Large intestine (tissue), 3 donors: ENCODE measurements at regions not wholly inside any gene's neighbourhood (a gene's known extent, or its start where the extent isn't known, plus 50 kb on each side); places are given as distances from the start of the nearest gene placed in this dataset.
A peak's percentile ranks its signal among the peaks of the same experiment; 100 is the strongest.

Experiments used
- DNase-seq, 2 donors: peaks; one replicate each; pipeline versions ENCODE4 v3.0.0 to v3.0.0-alpha.2; 2013
- H3K27ac ChIP-seq: one replicate; pipeline ENCODE4 v1.5.1; 2013; ENCODE audit warnings: low read length
- H3K27me3 ChIP-seq: 2 replicates; pipeline ENCODE4 v1.6.1; 2013; ENCODE audit warnings: low read length; ENCODE audit not compliant: control insufficient read depth, insufficient read depth
- H3K36me3 ChIP-seq: 2 replicates; pipeline ENCODE4 v1.6.1; 2013; ENCODE audit warnings: low read length; ENCODE audit not compliant: control insufficient read depth, insufficient read depth
- H3K4me1 ChIP-seq: one replicate; pipeline ENCODE4 v1.6.1; 2013; ENCODE audit warnings: low read length; ENCODE audit not compliant: control insufficient read depth, insufficient read depth
- H3K4me3 ChIP-seq: one replicate; pipeline ENCODE4 v1.5.1; 2013; ENCODE audit warnings: low read length
- H3K9me3 ChIP-seq: one replicate; pipeline ENCODE4 v1.6.1; 2013; ENCODE audit warnings: mild to moderate bottlenecking, low read depth, low read length, moderate library complexity; ENCODE audit not compliant: control insufficient read depth
- WGBS: methylation state at CpG from one replicate; pipeline ENCODE4 v1.1.5; 2013; ENCODE audit warnings: low lambda C conversion rate; ENCODE audit not compliant: insufficient coverage; 5-methylcytosine and 5-hydroxymethylcytosine counted together

DNA sequence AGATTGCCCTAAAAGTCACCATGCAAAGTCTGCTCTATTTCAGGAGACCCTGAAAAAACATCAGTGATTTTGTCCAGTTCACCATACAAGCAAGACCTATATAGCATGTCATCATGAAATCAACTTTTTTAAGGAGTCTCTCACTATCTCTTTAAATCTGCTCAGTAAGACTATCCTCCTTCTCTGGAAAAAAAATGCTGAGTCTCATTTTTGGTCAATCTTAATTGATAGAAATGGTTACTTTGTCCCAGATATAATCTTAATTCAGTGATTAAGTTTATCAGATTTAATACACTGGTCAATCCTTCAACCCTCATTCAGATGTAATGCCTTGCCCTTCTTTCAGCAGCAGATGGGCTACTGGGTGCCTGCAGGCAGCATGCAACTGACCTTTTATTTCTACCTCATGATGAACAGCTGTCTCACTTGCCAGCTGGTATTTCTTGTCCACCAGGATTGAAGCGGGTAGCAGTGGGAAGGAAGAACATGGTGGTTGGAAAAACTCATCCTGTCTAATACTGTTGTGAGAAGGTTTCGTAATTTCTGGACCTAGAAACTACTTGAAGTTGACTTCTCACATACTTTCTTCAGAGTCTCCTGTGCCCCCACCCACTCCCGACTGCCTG is 375.3 kb downstream of the DNAH5 start:
- no peak for DNase-seq
- H3K9me3 ChIP-seq = no peaks in the 10 kb centered on the region
- H3K4me3 ChIP-seq = no peak overlapping the region
- no peak overlapping the region for H3K27ac ChIP-seq
- no peaks in the 10 kb centered on the region for H3K27me3 ChIP-seq
- H3K36me3 ChIP-seq = no peaks in the 10 kb centered on the region
- peaks cover 7% of the 10 kb centered on the region for H3K4me1 ChIP-seq
- no CpG with 5 or more reads among the region's 3 CpGs for WGBS

DNA sequence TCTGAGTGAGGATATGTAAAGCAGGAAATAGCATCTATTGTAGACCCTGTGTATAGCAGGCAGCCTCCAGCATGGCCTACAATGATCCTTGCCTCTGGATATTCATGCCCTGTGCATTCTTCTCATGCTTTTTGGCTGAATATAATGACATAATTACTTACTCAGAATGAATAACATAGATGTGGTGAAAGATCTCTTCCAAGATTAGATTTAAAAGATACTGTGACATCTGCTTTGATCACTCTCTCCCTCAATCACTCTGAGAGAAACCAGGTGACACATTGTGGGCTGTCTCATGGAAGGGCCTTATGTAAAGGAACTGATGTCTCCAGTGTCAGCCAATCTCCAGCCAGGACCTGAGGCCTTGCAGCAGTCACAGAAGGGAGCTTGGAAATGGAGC is 376.7 kb downstream of the DNAH5 start:
- no peak for DNase-seq
- H3K36me3 ChIP-seq = no peaks in the 10 kb centered on the region
- peaks cover 7% of the 10 kb centered on the region for H3K4me1 ChIP-seq
- no peaks in the 10 kb centered on the region for H3K9me3 ChIP-seq
- H3K27ac ChIP-seq = peak overlapping the region; percentile 52
- no peaks in the 10 kb centered on the region for H3K27me3 ChIP-seq
- H3K4me3 ChIP-seq = no peak overlapping the region

DNA sequence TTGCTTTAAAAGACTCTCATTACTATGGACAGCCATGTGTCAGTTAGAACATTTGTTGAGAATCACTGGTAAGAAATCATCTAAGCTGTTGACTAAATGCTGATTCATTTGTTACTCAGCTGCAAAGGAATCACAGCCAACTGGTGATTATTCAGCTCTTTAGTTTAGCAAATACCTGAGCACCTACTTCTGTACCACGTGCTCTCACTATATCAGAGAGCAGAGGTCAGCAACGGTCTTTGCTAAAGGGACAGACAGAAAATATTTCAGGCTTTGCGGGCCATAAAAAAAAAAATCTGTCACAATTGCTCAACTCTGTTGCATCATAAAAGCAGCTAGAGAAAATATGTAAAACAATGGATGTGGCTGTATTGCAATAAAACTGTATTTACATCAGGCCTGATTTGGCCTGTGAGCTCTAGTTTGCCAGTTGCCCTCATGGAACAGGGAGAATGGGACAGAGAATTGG is 377.6 kb downstream of the DNAH5 start:
- H3K4me1 ChIP-seq = peaks cover 7% of the 10 kb centered on the region
- no peaks in the 10 kb centered on the region for H3K36me3 ChIP-seq
- H3K27me3 ChIP-seq = no peaks in the 10 kb centered on the region
- peak overlapping the region; percentile 52 for H3K27ac ChIP-seq
- no CpG with 5 or more reads among the region's 3 CpGs for WGBS
- H3K4me3 ChIP-seq = no peak overlapping the region
- H3K9me3 ChIP-seq = no peaks in the 10 kb centered on the region
- peak; percentile 85 to 93 for DNase-seq

DNA sequence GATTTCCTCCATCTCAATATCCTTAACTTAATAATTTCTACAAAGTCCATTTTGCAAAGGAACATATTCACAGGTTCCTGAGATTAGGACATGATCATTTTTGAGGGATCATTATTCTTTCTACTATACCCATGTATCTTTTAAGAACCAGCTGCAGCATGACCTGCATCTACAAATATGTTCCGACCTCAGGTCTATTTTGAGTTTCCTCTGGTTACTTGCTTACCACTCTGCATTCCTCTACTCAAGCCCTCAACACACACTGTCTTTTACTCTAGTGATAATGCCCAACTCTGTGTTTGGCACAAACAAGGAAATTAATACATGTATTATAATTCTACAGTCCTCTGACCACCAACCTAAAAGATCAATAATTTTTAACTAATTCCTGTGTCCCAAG is 386.1 kb downstream of the DNAH5 start:
- no peak for DNase-seq
- Histone ChIP-seq H3K4me3 (no peak overlapping the region), H3K36me3 (no peaks in the 10 kb centered on the region), H3K27me3 (no peaks in the 10 kb centered on the region), H3K9me3 (no peaks in the 10 kb centered on the region), H3K27ac (no peak overlapping the region), H3K4me1 (no peaks in the 10 kb centered on the region)
- WGBS = 100% methylated on average over 1 of the region's 1 CpG

DNA sequence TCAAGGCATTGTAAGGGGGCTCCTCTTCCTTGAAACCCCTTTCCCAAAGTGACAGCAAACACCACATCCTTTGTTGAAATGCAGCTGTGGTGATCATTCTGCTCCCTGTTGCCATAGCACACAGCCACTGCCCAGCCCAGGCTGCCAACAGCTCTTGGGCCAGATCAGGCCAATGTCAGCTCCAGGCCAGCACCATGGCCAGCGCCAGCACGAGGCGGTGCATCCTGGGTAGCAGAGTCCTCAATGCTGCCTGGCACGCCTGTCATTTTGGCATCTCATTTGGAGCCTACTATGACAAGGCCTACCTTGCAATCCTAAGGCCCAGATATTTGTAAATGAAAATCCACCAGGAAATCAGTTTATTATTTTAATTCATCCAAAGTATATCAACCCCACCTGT is 390.6 kb downstream of the DNAH5 start:
- Histone ChIP-seq H3K9me3 (no peaks in the 10 kb centered on the region), H3K4me3 (no peak overlapping the region), H3K4me1 (no peaks in the 10 kb centered on the region), H3K27ac (no peak overlapping the region), H3K36me3 (no peaks in the 10 kb centered on the region), H3K27me3 (no peaks in the 10 kb centered on the region)
- peak in 1 of 2 donors; percentile 8 for DNase-seq
- no CpG with 5 or more reads among the region's 4 CpGs for WGBS

DNA sequence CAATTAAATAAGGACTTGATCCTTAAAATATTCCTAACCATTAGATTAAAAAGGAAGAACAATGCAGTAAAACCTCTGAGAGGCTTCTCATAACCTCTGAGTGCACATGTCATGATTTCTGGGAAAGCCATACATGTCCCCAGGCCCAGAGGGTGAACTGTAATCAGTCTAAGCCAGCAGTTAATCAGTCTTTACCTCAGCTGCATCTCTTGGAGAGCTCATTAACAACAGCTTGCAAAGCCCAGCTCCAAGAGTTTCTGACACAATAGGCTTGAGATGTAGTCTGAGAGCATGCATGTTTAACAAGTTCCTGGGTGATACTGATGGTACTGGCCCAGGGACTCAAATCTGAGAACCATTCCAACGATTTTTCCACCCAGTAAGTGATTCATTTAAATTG is 392.1 kb downstream of the DNAH5 start:
- Histone ChIP-seq H3K27ac (no peak overlapping the region), H3K4me3 (no peak overlapping the region), H3K27me3 (no peaks in the 10 kb centered on the region), H3K4me1 (no peaks in the 10 kb centered on the region), H3K36me3 (no peaks in the 10 kb centered on the region), H3K9me3 (no peaks in the 10 kb centered on the region)
- no CpG with 5 or more reads among the region's 1 CpG for WGBS
- DNase-seq = no peak

DNA sequence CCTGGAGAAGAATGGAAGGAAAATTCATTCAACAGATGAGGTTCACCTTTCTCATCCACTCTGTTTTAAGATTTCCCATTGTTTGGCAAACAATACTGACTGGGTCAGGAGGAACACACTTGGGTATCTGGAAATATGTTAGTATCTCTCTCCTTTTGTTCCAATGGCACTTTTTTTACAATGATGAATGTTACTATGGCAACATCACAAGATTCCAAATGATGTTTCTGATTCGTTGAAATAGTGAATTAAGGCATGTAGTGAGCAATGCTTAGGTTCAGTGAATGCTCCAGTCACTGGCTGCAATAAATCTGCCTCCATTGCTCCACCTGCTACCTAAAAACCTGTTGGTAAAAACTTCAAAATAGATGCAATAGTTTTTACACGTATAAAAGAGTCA is 392.8 kb downstream of the DNAH5 start:
- H3K27ac ChIP-seq = no peak overlapping the region
- no CpG with 5 or more reads among the region's 2 CpGs for WGBS
- no peaks in the 10 kb centered on the region for H3K9me3 ChIP-seq
- DNase-seq = no peak
- H3K4me3 ChIP-seq = no peak overlapping the region
- H3K4me1 ChIP-seq = no peaks in the 10 kb centered on the region
- H3K27me3 ChIP-seq = no peaks in the 10 kb centered on the region
- H3K36me3 ChIP-seq = no peaks in the 10 kb centered on the region

DNA sequence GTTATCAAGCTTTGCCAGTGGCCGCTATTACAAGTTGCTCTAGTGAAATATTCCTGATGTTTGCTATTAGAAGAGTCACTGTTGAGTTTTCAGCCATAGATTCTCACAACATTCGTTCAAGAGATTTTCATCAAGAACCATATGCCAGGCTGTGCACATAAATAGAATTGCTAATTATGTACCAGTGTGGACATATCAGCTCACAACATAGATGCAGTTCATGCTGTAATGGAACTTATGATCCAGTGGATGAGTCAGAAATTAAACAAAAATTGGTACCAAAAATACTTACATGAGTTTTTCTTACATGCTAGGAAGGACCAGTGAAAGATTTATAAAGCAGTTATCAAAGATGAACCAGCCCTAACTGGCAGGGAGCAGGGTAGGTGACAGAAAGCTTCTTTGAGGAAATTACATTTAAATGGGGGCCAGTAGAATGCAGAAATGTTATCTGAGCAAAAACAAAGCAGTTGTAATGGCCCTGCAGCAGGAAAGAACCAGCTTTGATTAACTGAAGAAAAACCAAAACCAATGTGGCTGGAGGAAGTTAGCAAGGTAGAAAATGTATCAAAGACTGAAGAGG is 404.2 kb downstream of the DNAH5 start:
- Histone ChIP-seq H3K36me3 (no peaks in the 10 kb centered on the region), H3K9me3 (no peaks in the 10 kb centered on the region), H3K4me1 (no peaks in the 10 kb centered on the region), H3K27me3 (no peaks in the 10 kb centered on the region), H3K27ac (no peak overlapping the region), H3K4me3 (no peak overlapping the region)
- DNase-seq = no peak
- WGBS = 100% methylated on average over 1 of the region's 2 CpGs

DNA sequence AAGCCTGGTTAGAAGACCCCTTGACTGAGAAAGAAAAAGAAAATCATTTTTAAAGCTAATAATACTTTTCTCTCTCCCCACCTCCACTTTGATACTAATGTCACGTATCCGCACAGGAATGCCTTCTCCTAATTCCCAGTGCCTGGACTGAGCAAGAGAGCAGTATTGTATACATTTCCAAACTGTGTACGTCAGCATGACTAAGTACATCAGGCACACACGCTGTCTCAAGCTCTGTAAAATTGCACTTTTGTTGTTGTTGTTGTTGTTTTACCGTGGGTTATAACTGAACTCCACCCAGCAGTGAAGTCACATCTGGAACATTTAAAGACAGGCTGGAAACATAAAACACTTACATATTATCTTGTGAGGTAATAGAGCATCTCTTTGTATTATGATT is 407.6 kb downstream of the DNAH5 start:
- Histone ChIP-seq H3K9me3 (no peaks in the 10 kb centered on the region), H3K4me3 (no peak overlapping the region), H3K27me3 (no peaks in the 10 kb centered on the region), H3K36me3 (no peaks in the 10 kb centered on the region), H3K27ac (no peak overlapping the region), H3K4me1 (no peaks in the 10 kb centered on the region)
- no peak for DNase-seq
- no CpG with 5 or more reads among the region's 5 CpGs for WGBS

DNA sequence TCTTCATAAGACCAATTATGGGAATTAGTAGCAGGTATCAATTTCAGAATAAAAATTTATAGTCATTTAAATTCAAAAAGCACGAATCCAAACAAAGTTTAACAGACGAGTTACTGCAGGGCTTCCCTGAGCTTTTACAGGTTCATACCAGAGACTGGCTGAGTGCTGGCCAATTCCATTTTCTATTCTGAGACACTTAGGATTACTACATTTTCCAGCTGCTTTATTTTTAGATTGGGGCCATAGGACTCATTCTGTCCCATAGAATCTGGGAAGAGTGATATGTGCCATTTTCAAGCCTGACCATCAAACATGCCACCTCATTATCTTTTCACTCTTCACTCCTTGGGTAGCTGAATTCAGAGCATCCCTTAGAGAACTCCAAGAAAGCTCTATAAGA is 410.7 kb downstream of the DNAH5 start:
- DNase-seq = no peak
- 100% methylated on average over 1 of the region's 2 CpGs for WGBS
- Histone ChIP-seq H3K36me3 (no peaks in the 10 kb centered on the region), H3K27ac (no peak overlapping the region), H3K9me3 (no peaks in the 10 kb centered on the region), H3K4me1 (no peaks in the 10 kb centered on the region), H3K27me3 (no peaks in the 10 kb centered on the region), H3K4me3 (no peak overlapping the region)

DNA sequence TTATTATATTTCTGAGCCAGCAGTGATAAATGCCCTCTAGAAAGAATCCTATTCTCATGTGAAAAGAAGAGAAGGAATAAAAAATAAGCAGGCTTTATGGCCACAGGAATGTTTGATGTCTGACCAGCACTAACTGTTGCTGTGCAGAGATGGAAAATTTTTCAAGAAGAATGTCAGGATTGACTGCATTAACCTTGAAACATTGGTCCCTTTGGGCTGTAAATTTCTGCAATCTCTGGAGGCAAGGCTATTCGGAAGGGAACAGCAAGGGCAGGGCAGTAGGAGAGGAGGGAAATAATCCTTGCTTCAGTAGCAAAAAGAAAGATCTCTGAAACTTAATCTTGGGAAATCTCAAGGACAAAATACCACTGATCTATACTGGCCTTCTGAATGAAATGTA is 415.2 kb downstream of the DNAH5 start:
- Histone ChIP-seq H3K4me1 (peaks cover 14% of the 10 kb centered on the region), H3K27me3 (no peaks in the 10 kb centered on the region), H3K36me3 (no peaks in the 10 kb centered on the region), H3K9me3 (no peaks in the 10 kb centered on the region), H3K27ac (no peak overlapping the region), H3K4me3 (no peak overlapping the region)
- WGBS = no CpG with 5 or more reads among the region's 1 CpG
- DNase-seq = no peak
